Fibroblast of villous mesenchyme (primary cell): ENCODE measurements at regions not wholly inside any gene's neighbourhood (a gene's known extent, or its start where the extent isn't known, plus 50 kb on each side); places are given as distances from the start of the nearest gene placed in this dataset.

Source experiments
- DNase-seq: peaks from one replicate; pipeline ENCODE4 v3.0.0-alpha.2; 2010; ENCODE audit warnings: low read depth
- H3K4me3 ChIP-seq: 2 replicates; pipeline ENCODE4 v1.5.1; 2011; ENCODE audit warnings: low read depth, mild to moderate bottlenecking, low read length
- CTCF ChIP-seq: IDR thresholded peaks from 2 replicates; pipeline ENCODE4 v1.5.1; 2012; ENCODE audit warnings: low read depth, mild to moderate bottlenecking, low read length; ENCODE audit not compliant: insufficient read depth

GRCh38 chr2:223396993-223397392, 205.2 kb downstream of the SCG2 start:
- DNase-seq: no peak
- no peak for TF ChIP-seq CTCF
- H3K4me3 ChIP-seq: no peak overlapping the region

GRCh38 chr2:223399357-223399957, 202.7 kb downstream of the SCG2 start:
- DNase-seq: no peak
- no peak for TF ChIP-seq CTCF
- no peak overlapping the region for H3K4me3 ChIP-seq

GRCh38 chr2:223404616-223405015, 197.5 kb downstream of the SCG2 start:
- no peak for TF ChIP-seq CTCF
- no peak for DNase-seq
- H3K4me3 ChIP-seq: no peak overlapping the region

GRCh38 chr2:223414646-223415045, 187.5 kb downstream of the SCG2 start:
- no peak for TF ChIP-seq CTCF
- H3K4me3 ChIP-seq: no peak overlapping the region
- DNase-seq: peak; percentile 80

- H3K4me3 ChIP-seq: no peak overlapping the region
- TF ChIP-seq CTCF: no peak
- DNase-seq: no peak
These were observed 187.1 kb downstream of the SCG2 start for GRCh38 chr2:223415071-223415470.

- H3K4me3 ChIP-seq: no peak overlapping the region
- peak; percentile 55 for DNase-seq
- no peak for TF ChIP-seq CTCF
These were observed 185.1 kb downstream of the SCG2 start for GRCh38 chr2:223416815-223417610.
